ENCODE measurements at regions not wholly inside any gene's neighbourhood (a gene's known extent, or its start where the extent isn't known, plus 50 kb on each side); places are given as distances from the start of the nearest gene placed in this dataset.

GRCh38 chr12:90790747-90791146 is 164.2 kb downstream of the CCER1 start:
- TF ChIP-seq CTCF (IDR thresholded peaks at IDR 0.05) = no peak
- no peak for TF ChIP-seq POLR2A (IDR thresholded peaks at IDR 0.05)

Data from vagina (tissue), 2 donors.